WTC11 (cell line): ENCODE measurements at regions not wholly inside any gene's neighbourhood (a gene's known extent, or its start where the extent isn't known, plus 50 kb on each side); places are given as distances from the start of the nearest gene placed in this dataset.

Source experiments
- ATAC-seq: fragments of 200-7000 bp; cut with Tn5 transposase; 2 replicates; pipeline ENCODE4 v1.10.0; 2021; ENCODE audit warnings: mild to moderate bottlenecking, moderate library complexity
- CTCF ChIA-PET: fragments of 300-600 bp; sonication (Branson Sonifier 250); formaldehyde crosslinking; loops from one replicate; lab custom pipeline; 2021; ENCODE audit warnings: antibody characterized with exemption; lab: Charles Lee
- POLR2A ChIA-PET: fragments of 350-600 bp; sonication (Branson Sonifier 250); formaldehyde crosslinking; loops from one replicate; lab custom pipeline; 2021; ENCODE audit warnings: antibody characterized with exemption; lab: Charles Lee
- DNase-seq: peaks from one replicate; pipeline ENCODE4 v3.0.0; 2021; ENCODE audit warnings: low spot score
- H3K27ac Mint-ChIP-seq: 2 replicates; pipeline ENCODE4 v1.8.0; 2021; ENCODE audit warnings: mixed read lengths
- H3K27me3 Mint-ChIP-seq: 2 replicates; pipeline ENCODE4 v1.8.0; 2021; ENCODE audit warnings: low read depth, mild to moderate bottlenecking, moderate library complexity, mixed read lengths
- H3K36me3 Mint-ChIP-seq: 2 replicates; pipeline ENCODE4 v1.8.0; 2021; ENCODE audit warnings: mixed read lengths
- H3K4me1 Mint-ChIP-seq: 2 replicates; pipeline ENCODE4 v1.8.0; 2022; ENCODE audit warnings: mixed read lengths
- H3K4me3 Mint-ChIP-seq: 2 replicates; pipeline ENCODE4 v1.8.0; 2021; ENCODE audit warnings: mild to moderate bottlenecking, moderate library complexity, mixed read lengths
- H3K9me3 Mint-ChIP-seq: 2 replicates; pipeline ENCODE4 v1.8.0; 2021; ENCODE audit warnings: mixed read lengths
- ATF1 ChIP-seq: sonication (generic); formaldehyde crosslinking; IDR thresholded peaks from 2 replicates; pipeline ENCODE4 v1.8.1; 2023; ENCODE audit warnings: mild to moderate bottlenecking, moderate library complexity, missing genetic modification reagents
- CREM ChIP-seq: sonication (generic); formaldehyde crosslinking; IDR thresholded peaks from 2 replicates; pipeline ENCODE4 v1.8.1; 2022; ENCODE audit warnings: mild to moderate bottlenecking, missing genetic modification reagents, moderate library complexity
- ELF4 ChIP-seq: sonication (generic); formaldehyde crosslinking; IDR thresholded peaks from 2 replicates; pipeline ENCODE4 v1.8.1; 2022; ENCODE audit warnings: low read depth, mild to moderate bottlenecking, moderate library complexity, missing genetic modification reagents
- KAT7 ChIP-seq: sonication (generic); formaldehyde crosslinking; IDR thresholded peaks from 2 replicates; pipeline ENCODE4 v1.8.1; 2023; ENCODE audit warnings: missing genetic modification reagents, mild to moderate bottlenecking, borderline replicate concordance
- NR2C2 ChIP-seq: sonication (generic); formaldehyde crosslinking; IDR thresholded peaks from 2 replicates; pipeline ENCODE4 v1.8.0; 2022; ENCODE audit warnings: mild to moderate bottlenecking, missing genetic modification reagents
- TCF7 ChIP-seq: sonication (generic); formaldehyde crosslinking; IDR thresholded peaks from 2 replicates; pipeline ENCODE4 v1.8.0; 2022; ENCODE audit warnings: mild to moderate bottlenecking, low read depth, missing genetic modification reagents, moderate library complexity
- TP53 ChIP-seq: sonication (generic); formaldehyde crosslinking; IDR thresholded peaks from 2 replicates; pipeline ENCODE4 v1.8.1; 2023; ENCODE audit warnings: mild to moderate bottlenecking, missing genetic modification reagents
- ZBTB21 ChIP-seq: sonication (generic); formaldehyde crosslinking; IDR thresholded peaks from 2 replicates; pipeline ENCODE4 v1.8.1; 2023; ENCODE audit warnings: mild to moderate bottlenecking, missing genetic modification reagents, borderline replicate concordance
- ZNF671 ChIP-seq: fragments of 250-450 bp; sonication (Bioruptor Pico); IDR thresholded peaks from 2 replicates; pipeline ENCODE4 v1.8.0; 2021; ENCODE audit warnings: mild to moderate bottlenecking
- TF ChIP-seq, protein P1 (sequence below): sonication (generic); formaldehyde crosslinking; IDR thresholded peaks from 2 replicates; pipeline ENCODE4 v1.8.1; 2022; ENCODE audit warnings: missing genetic modification reagents, borderline replicate concordance
- TF ChIP-seq, protein P2 (sequence below): sonication (generic); formaldehyde crosslinking; IDR thresholded peaks from 2 replicates; pipeline ENCODE4 v1.8.0; 2022; ENCODE audit warnings: mild to moderate bottlenecking, missing genetic modification reagents
- TF ChIP-seq, protein P3 (sequence below): fragments of 250-450 bp; sonication (Bioruptor Pico); IDR thresholded peaks from 2 replicates; pipeline ENCODE4 v1.9.0; 2021; ENCODE audit warnings: mild to moderate bottlenecking
- TF ChIP-seq, protein P4 (sequence below): fragments of 250-450 bp; sonication (Bioruptor Pico); IDR thresholded peaks from 2 replicates; pipeline ENCODE4 v1.9.0; 2021; ENCODE audit warnings: mild to moderate bottlenecking
- TF ChIP-seq, protein P5 (sequence below): sonication (generic); formaldehyde crosslinking; IDR thresholded peaks from 2 replicates; pipeline ENCODE4 v1.8.0; 2022; ENCODE audit warnings: missing genetic modification reagents
- TF ChIP-seq, protein P6 (sequence below): sonication (generic); formaldehyde crosslinking; IDR thresholded peaks from 2 replicates; pipeline ENCODE4 v1.8.1; 2023; ENCODE audit warnings: mild to moderate bottlenecking, moderate library complexity, missing genetic modification reagents
- TF ChIP-seq, protein P7 (sequence below): fragments of 250-450 bp; sonication (Bioruptor Pico); IDR thresholded peaks from 2 replicates; pipeline ENCODE4 v1.9.0; 2021; ENCODE audit warnings: mild to moderate bottlenecking, borderline replicate concordance

DNA sequence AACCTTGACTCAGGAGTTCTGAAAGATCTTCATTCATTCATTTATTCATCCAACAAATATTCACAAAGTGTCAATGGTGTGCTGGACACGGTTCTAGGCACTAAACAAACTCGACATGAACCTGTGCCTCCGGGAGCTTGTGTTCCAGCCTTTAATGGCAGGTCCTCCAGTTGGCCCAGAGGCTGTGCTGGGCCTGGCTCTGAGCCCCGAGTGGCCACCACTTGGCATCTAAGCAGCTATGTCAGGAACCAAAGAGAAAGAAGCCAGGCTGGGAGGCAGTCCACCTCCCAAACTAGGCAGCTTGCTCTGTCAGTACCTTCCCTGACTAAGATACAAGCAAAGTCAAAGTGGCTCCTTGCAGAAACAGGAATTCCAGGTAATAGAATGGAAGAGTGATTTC lies 233.6 kb downstream of the BUD13 start (continued):
- TF ChIP-seq, protein P1, sequence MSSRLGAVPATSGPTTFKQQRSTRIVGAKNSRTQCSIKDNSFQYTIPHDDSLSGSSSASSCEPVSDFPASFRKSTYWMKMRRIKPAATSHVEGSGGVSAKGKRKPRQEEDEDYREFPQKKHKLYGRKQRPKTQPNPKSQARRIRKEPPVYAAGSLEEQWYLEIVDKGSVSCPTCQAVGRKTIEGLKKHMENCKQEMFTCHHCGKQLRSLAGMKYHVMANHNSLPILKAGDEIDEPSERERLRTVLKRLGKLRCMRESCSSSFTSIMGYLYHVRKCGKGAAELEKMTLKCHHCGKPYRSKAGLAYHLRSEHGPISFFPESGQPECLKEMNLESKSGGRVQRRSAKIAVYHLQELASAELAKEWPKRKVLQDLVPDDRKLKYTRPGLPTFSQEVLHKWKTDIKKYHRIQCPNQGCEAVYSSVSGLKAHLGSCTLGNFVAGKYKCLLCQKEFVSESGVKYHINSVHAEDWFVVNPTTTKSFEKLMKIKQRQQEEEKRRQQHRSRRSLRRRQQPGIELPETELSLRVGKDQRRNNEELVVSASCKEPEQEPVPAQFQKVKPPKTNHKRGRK (CRISPR knock-in tag), result no peak
- no peak for TF ChIP-seq ZBTB21
- no peak for TF ChIP-seq ZNF671 (CRISPR knock-in tag)
- TF ChIP-seq, protein P2, sequence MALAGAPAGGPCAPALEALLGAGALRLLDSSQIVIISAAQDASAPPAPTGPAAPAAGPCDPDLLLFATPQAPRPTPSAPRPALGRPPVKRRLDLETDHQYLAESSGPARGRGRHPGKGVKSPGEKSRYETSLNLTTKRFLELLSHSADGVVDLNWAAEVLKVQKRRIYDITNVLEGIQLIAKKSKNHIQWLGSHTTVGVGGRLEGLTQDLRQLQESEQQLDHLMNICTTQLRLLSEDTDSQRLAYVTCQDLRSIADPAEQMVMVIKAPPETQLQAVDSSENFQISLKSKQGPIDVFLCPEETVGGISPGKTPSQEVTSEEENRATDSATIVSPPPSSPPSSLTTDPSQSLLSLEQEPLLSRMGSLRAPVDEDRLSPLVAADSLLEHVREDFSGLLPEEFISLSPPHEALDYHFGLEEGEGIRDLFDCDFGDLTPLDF (CRISPR knock-in tag), result no peak
- TF ChIP-seq ATF1 (CRISPR knock-in tag), result no peak
- TF ChIP-seq, protein P3, sequence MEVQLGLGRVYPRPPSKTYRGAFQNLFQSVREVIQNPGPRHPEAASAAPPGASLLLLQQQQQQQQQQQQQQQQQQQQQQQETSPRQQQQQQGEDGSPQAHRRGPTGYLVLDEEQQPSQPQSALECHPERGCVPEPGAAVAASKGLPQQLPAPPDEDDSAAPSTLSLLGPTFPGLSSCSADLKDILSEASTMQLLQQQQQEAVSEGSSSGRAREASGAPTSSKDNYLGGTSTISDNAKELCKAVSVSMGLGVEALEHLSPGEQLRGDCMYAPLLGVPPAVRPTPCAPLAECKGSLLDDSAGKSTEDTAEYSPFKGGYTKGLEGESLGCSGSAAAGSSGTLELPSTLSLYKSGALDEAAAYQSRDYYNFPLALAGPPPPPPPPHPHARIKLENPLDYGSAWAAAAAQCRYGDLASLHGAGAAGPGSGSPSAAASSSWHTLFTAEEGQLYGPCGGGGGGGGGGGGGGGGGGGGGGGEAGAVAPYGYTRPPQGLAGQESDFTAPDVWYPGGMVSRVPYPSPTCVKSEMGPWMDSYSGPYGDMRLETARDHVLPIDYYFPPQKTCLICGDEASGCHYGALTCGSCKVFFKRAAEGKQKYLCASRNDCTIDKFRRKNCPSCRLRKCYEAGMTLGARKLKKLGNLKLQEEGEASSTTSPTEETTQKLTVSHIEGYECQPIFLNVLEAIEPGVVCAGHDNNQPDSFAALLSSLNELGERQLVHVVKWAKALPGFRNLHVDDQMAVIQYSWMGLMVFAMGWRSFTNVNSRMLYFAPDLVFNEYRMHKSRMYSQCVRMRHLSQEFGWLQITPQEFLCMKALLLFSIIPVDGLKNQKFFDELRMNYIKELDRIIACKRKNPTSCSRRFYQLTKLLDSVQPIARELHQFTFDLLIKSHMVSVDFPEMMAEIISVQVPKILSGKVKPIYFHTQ (CRISPR knock-in tag), result no peak

DNA sequence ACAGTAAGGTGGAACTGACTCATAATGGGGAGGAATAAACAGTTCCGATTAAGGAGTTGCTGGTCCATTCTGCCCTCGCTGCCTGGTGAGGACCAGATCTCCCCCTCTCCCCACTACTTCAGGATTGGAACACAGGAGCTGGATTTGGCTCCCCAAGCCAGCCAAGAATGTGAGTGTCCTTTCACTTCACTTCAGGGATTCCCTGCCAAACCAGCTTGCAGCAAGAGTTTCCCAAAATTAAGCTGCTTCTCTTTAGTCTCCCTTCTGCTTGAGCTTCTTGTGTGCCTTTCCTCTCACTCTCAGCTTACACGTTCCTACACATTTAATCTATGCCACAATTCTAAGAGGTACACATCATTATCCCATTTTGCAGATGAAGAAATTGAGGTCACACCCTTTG lies 234.1 kb downstream of the BUD13 start:
- ATAC-seq (no peak), DNase-seq (no peak)
- ChIA-PET POLR2A (no interaction called here), CTCF (interaction anchor here (0.7 to 1.5 kb wide), 2 partner anchors 25 to 180 kb away, joined by 3 read pairs; no protein-coding TSS in a partner anchor)
- H3K27me3 Mint-ChIP-seq, result peaks cover 8% of the 10 kb centered on the region; the same call in 1 of the 2 replicates
- no peaks in the 10 kb centered on the region for H3K36me3 Mint-ChIP-seq
- H3K4me1 Mint-ChIP-seq, result peaks cover 5% of the 10 kb centered on the region
- no peak overlapping the region for H3K4me3 Mint-ChIP-seq
- H3K27ac Mint-ChIP-seq, result no peak overlapping the region
- TF ChIP-seq TCF7 (CRISPR knock-in tag) (no peak), KAT7 (no peak), NR2C2 (CRISPR knock-in tag) (no peak), ELF4 (no peak), TP53 (no peak), CREM (CRISPR knock-in tag) (no peak)
- TF ChIP-seq, protein P1 (CRISPR knock-in tag), result no peak
- TF ChIP-seq, protein P4, sequence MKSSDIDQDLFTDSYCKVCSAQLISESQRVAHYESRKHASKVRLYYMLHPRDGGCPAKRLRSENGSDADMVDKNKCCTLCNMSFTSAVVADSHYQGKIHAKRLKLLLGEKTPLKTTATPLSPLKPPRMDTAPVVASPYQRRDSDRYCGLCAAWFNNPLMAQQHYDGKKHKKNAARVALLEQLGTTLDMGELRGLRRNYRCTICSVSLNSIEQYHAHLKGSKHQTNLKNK (CRISPR knock-in tag), result no peak
- TF ChIP-seq, protein P5, sequence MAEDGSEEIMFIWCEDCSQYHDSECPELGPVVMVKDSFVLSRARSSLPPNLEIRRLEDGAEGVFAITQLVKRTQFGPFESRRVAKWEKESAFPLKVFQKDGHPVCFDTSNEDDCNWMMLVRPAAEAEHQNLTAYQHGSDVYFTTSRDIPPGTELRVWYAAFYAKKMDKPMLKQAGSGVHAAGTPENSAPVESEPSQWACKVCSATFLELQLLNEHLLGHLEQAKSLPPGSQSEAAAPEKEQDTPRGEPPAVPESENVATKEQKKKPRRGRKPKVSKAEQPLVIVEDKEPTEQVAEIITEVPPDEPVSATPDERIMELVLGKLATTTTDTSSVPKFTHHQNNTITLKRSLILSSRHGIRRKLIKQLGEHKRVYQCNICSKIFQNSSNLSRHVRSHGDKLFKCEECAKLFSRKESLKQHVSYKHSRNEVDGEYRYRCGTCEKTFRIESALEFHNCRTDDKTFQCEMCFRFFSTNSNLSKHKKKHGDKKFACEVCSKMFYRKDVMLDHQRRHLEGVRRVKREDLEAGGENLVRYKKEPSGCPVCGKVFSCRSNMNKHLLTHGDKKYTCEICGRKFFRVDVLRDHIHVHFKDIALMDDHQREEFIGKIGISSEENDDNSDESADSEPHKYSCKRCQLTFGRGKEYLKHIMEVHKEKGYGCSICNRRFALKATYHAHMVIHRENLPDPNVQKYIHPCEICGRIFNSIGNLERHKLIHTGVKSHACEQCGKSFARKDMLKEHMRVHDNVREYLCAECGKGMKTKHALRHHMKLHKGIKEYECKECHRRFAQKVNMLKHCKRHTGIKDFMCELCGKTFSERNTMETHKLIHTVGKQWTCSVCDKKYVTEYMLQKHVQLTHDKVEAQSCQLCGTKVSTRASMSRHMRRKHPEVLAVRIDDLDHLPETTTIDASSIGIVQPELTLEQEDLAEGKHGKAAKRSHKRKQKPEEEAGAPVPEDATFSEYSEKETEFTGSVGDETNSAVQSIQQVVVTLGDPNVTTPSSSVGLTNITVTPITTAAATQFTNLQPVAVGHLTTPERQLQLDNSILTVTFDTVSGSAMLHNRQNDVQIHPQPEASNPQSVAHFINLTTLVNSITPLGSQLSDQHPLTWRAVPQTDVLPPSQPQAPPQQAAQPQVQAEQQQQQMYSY (CRISPR knock-in tag), result no peak
- TF ChIP-seq, protein P6, sequence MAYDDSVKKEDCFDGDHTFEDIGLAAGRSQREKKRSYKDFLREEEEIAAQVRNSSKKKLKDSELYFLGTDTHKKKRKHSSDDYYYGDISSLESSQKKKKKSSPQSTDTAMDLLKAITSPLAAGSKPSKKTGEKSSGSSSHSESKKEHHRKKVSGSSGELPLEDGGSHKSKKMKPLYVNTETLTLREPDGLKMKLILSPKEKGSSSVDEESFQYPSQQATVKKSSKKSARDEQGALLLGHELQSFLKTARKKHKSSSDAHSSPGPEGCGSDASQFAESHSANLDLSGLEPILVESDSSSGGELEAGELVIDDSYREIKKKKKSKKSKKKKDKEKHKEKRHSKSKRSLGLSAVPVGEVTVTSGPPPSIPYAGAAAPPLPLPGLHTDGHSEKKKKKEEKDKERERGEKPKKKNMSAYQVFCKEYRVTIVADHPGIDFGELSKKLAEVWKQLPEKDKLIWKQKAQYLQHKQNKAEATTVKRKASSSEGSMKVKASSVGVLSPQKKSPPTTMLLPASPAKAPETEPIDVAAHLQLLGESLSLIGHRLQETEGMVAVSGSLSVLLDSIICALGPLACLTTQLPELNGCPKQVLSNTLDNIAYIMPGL, result no peak
- TF ChIP-seq, protein P7, sequence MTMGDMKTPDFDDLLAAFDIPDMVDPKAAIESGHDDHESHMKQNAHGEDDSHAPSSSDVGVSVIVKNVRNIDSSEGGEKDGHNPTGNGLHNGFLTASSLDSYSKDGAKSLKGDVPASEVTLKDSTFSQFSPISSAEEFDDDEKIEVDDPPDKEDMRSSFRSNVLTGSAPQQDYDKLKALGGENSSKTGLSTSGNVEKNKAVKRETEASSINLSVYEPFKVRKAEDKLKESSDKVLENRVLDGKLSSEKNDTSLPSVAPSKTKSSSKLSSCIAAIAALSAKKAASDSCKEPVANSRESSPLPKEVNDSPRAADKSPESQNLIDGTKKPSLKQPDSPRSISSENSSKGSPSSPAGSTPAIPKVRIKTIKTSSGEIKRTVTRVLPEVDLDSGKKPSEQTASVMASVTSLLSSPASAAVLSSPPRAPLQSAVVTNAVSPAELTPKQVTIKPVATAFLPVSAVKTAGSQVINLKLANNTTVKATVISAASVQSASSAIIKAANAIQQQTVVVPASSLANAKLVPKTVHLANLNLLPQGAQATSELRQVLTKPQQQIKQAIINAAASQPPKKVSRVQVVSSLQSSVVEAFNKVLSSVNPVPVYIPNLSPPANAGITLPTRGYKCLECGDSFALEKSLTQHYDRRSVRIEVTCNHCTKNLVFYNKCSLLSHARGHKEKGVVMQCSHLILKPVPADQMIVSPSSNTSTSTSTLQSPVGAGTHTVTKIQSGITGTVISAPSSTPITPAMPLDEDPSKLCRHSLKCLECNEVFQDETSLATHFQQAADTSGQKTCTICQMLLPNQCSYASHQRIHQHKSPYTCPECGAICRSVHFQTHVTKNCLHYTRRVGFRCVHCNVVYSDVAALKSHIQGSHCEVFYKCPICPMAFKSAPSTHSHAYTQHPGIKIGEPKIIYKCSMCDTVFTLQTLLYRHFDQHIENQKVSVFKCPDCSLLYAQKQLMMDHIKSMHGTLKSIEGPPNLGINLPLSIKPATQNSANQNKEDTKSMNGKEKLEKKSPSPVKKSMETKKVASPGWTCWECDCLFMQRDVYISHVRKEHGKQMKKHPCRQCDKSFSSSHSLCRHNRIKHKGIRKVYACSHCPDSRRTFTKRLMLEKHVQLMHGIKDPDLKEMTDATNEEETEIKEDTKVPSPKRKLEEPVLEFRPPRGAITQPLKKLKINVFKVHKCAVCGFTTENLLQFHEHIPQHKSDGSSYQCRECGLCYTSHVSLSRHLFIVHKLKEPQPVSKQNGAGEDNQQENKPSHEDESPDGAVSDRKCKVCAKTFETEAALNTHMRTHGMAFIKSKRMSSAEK, result no peak
- TF ChIP-seq, all 79 proteins: peak for 0
- H3K9me3 Mint-ChIP-seq, result peaks cover 7% of the 10 kb centered on the region
